Fibroblast of the aortic adventitia (primary cell): ENCODE measurements at regions not wholly inside any gene's neighbourhood (a gene's known extent, or its start where the extent isn't known, plus 50 kb on each side); places are given as distances from the start of the nearest gene placed in this dataset. TPM values are rescaled to one million over a fixed set of nuclear protein-coding genes. Genes with fewer than 3 reads are reported as not detected.
"Not testable (repeated sequence)": the region's sequence is repeated elsewhere in the genome, so short reads cannot be mapped to it uniquely, and the experiment has no call there.

Experiments used
- DNase-seq: peaks from one replicate; pipeline ENCODE4 v3.0.0-alpha.2; 2010; ENCODE audit warnings: low read depth
- H3K4me3 ChIP-seq: 2 replicates; pipeline ENCODE4 v1.5.1; 2011; ENCODE audit warnings: low read depth, mild to moderate bottlenecking, control low read depth, low read length, moderate library complexity
- CTCF ChIP-seq: IDR thresholded peaks from 2 replicates; pipeline ENCODE4 v1.5.1; 2011; ENCODE audit warnings: mild to moderate bottlenecking, low read length, control low read depth, inconsistent platforms; ENCODE audit not compliant: insufficient read depth
- small RNA-seq: library from RNA; depleted of rRNA; stranded (forward); fragments of <200 nt; gene quantifications from one replicate; pipeline ENCODE3, GENCODE V24; 2012

- DNase-seq = no peak
- no peak for TF ChIP-seq CTCF
- H3K4me3 ChIP-seq = no peak overlapping the region
Observed at GRCh38 chr2:64934530-64934929, 54.7 kb upstream of the SLC1A4 start.

DNA sequence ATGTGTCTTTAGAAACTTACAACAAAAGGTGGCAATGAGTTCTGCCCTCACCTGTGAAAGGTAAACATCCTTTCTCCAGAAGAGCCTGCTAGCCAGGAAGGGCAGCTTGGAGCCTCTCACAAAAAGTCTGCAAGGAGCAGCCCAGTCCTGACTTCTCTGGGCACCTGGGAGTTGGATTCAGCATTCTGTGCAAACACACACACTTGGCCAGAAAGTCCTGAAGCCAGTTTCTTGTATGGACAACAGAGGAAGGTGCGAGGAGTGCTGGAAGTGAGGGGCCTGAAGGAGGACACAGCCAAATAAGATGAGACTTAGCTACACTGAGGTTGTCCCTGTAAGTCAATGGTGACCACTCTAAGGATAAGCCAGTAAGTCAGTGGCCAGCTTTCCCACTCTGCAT, 52.4 kb upstream of the SLC1A4 start:
- H3K4me3 ChIP-seq = no peak overlapping the region
- no peak for TF ChIP-seq CTCF
- DNase-seq = no peak

DNA sequence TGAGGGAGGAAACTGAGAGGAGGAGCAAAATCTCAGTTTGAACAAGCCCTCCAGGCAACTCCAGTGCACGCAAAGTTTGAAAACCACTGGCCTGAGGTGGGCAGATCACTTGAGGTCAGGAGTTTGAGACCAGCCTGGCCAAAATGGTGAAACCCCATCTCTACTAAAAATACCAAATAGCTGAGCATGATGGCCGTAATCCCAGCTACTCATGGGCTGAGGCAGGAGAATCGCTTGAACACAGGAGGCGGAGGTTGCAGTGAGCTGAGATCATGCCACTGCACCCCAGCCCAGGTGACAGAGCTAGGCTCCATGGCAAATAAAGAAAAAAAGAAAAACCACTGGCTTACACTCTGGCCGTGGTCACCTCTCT, 51.9 kb upstream of the SLC1A4 start:
- not testable (repeated sequence) for DNase-seq

GRCh38 chr2:64937687-64938491, 51.3 kb upstream of the SLC1A4 start:
- no peak for DNase-seq
- TF ChIP-seq CTCF = no peak
- no peak overlapping the region for H3K4me3 ChIP-seq

More for the DNA sequence above, 51.9 kb upstream of the SLC1A4 start:
- not testable (repeated sequence) for H3K4me3 ChIP-seq

- no peak for TF ChIP-seq CTCF
- no peak for DNase-seq
- H3K4me3 ChIP-seq = no peak overlapping the region
Observed at GRCh38 chr2:64938607-64939285, 50.5 kb upstream of the SLC1A4 start.

DNA sequence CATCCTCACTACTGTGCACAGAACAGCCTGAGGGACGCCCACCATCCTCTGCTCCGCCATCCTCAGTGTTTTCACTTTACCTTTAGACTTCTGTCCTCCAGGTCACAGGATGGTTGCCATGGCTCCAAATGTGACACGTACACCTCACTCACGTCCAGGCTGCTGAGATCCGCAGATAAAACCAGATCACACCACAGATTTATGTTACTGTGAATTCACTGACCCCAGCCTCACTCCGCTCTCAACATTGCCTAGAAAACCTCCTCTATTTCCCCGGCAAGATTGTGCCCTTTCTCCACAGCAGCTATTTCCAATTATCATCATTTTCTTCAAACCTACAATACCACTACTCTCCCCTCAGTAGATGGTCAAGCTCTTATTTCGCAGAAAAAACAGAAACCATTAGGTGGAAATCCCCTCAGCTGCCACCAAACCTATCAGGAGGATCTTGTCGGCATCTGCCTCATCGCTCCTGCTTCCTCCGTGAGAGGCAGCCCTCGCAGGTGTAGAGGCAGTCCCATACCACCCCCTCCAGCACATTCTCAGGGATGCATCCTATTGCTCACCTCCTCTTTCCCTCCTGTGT, 49.8 kb upstream of the SLC1A4 start:
- H3K4me3 ChIP-seq = no peak overlapping the region
- no peak for DNase-seq
- TF ChIP-seq CTCF = no peak

Small RNAs in the stretch of these regions (small RNA-seq; reads per million reads assigned to genes)
- gene RF00019 (not detected), gene RN7SL211P (not detected), gene RN7SL341P (not detected)
